MCF 10A (cell line): ENCODE measurements at regions not wholly inside any gene's neighbourhood (a gene's known extent, or its start where the extent isn't known, plus 50 kb on each side); places are given as distances from the start of the nearest gene placed in this dataset.
"Not testable (repeated sequence)": the region's sequence is repeated elsewhere in the genome, so short reads cannot be mapped to it uniquely, and the experiment has no call there.

Experiments used
- BruUV-seq: library from RNA; stranded (reverse); fragments of 400-500 nt; replicated peaks from 2 replicates; lab custom pipeline; 2021; lab: Mats Ljungman, UMichigan
- CTCF ChIA-PET: fragments of 300-600 bp; sonication (Branson Sonifier 250); formaldehyde crosslinking; extraction: SDS; loops from one replicate; lab custom pipeline; 2021; ENCODE audit warnings: antibody characterized with exemption, inconsistent platforms; lab: Yijun Ruan, JAX
- POLR2A ChIA-PET: fragments of 300-600, 350-650 bp; sonication (Branson Sonifier 250); formaldehyde crosslinking; extraction: SDS; loops from one replicate; lab custom pipeline; 2020; ENCODE audit warnings: antibody characterized with exemption, inconsistent platforms; lab: Yijun Ruan, JAX
- DNase-seq: peaks from one replicate; pipeline ENCODE4 v3.0.0-alpha.2; 2018; ENCODE audit not compliant: unreplicated experiment
- H3K27ac Mint-ChIP-seq: one replicate; pipeline ENCODE4 v1.8.0; 2022; ENCODE audit warnings: mild to moderate bottlenecking, low read depth, mixed read lengths; ENCODE audit not compliant: unreplicated experiment
- H3K27me3 Mint-ChIP-seq: one replicate; pipeline ENCODE4 v1.8.0; 2022; ENCODE audit warnings: mixed read lengths; ENCODE audit not compliant: insufficient read depth, unreplicated experiment
- H3K36me3 Mint-ChIP-seq: one replicate; pipeline ENCODE4 v1.8.0; 2022; ENCODE audit warnings: mild to moderate bottlenecking, moderate library complexity, mixed read lengths; ENCODE audit not compliant: insufficient read depth, unreplicated experiment
- H3K4me1 Mint-ChIP-seq: one replicate; pipeline ENCODE4 v1.8.0; 2022; ENCODE audit warnings: mixed read lengths; ENCODE audit not compliant: insufficient read depth, unreplicated experiment
- H3K4me3 Mint-ChIP-seq: one replicate; pipeline ENCODE4 v1.8.0; 2022; ENCODE audit warnings: mild to moderate bottlenecking, moderate library complexity, mixed read lengths; ENCODE audit not compliant: unreplicated experiment
- H3K9me3 Mint-ChIP-seq: one replicate; pipeline ENCODE4 v1.8.0; 2022; ENCODE audit warnings: mixed read lengths; ENCODE audit not compliant: unreplicated experiment
- intact Hi-C: fragments of 100-400 bp; cut with micrococcal nuclease; formaldehyde crosslinking; loops from 2 replicates; pipeline ENCODE4 v1.14.1; 2022
- TF ChIP-seq, protein P1 (sequence below): fragments of 200-600 bp; IDR thresholded peaks from one replicate; pipeline ENCODE4 v1.8.0; 2022; ENCODE audit warnings: antibody characterized with exemption, mild to moderate bottlenecking; ENCODE audit not compliant: unreplicated experiment

DNA sequence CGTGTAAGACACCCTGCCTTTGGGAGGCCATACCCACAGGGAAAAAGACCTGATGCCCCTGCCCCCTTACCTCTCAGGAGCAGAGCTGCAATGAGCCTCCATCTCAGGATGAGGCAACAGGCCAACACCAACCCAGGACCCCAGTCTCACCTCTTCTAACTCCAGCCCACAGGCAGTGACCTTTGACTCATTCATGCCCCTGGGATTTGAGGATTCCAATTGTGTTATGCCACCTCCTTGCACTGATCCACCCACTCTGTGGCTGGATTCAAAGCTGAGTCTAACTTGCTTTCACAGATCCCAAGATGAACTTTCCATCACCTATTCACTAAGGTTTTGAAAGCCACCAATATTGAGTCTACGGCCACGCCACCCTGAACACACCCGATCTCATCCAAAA lies 64.7 kb downstream of the MINAR1 start:
- Mint-ChIP-seq H3K9me3 (peaks cover 8% of the 10 kb centered on the region), H3K27me3 (peaks cover 10% of the 10 kb centered on the region), H3K4me3 (no peak overlapping the region), H3K4me1 (no peaks in the 10 kb centered on the region), H3K27ac (no peak overlapping the region), H3K36me3 (no peaks in the 10 kb centered on the region)
- intact Hi-C loops: no loop called here
- ChIA-PET POLR2A (no interaction called here), CTCF (no interaction called here)
- no peak for DNase-seq
- TF ChIP-seq, protein P1, sequence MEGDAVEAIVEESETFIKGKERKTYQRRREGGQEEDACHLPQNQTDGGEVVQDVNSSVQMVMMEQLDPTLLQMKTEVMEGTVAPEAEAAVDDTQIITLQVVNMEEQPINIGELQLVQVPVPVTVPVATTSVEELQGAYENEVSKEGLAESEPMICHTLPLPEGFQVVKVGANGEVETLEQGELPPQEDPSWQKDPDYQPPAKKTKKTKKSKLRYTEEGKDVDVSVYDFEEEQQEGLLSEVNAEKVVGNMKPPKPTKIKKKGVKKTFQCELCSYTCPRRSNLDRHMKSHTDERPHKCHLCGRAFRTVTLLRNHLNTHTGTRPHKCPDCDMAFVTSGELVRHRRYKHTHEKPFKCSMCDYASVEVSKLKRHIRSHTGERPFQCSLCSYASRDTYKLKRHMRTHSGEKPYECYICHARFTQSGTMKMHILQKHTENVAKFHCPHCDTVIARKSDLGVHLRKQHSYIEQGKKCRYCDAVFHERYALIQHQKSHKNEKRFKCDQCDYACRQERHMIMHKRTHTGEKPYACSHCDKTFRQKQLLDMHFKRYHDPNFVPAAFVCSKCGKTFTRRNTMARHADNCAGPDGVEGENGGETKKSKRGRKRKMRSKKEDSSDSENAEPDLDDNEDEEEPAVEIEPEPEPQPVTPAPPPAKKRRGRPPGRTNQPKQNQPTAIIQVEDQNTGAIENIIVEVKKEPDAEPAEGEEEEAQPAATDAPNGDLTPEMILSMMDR: no peak
- BruUV-seq: no TSS peak

DNA sequence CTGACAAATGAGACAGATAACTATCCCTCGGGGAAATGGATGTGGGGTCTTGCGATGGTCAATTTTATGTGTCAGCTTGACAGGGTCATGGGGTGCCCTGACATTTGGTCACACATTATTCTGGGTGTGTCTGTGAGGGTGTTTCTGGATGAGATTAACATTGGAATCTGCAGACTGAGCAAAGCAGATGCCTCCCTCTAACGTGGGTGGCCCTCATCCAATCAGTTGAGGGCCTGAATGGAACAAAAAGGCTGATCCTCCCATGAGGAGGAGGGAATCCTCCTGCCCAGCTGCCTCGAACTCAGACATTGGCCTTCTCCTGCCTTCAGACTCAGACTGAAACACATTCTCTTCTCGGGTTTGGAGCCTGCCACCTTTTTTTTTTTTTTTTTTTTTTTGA lies 69.0 kb downstream of the MINAR1 start:
- no peaks in the 10 kb centered on the region for H3K9me3 Mint-ChIP-seq
- ChIA-PET POLR2A (no interaction called here), CTCF (interaction anchor here (0.6 kb wide), 1 partner anchor 715 kb away, joined by 3 read pairs; no protein-coding TSS in a partner anchor)
- H3K4me1 Mint-ChIP-seq: no peaks in the 10 kb centered on the region
- no peak overlapping the region for H3K27ac Mint-ChIP-seq
- intact Hi-C loops: no loop called here
- H3K4me3 Mint-ChIP-seq: no peak overlapping the region
- no peaks in the 10 kb centered on the region for H3K36me3 Mint-ChIP-seq
- no peak for DNase-seq
- BruUV-seq: no TSS peak
- H3K27me3 Mint-ChIP-seq: no peaks in the 10 kb centered on the region
- TF ChIP-seq, protein P1: no peak

DNA sequence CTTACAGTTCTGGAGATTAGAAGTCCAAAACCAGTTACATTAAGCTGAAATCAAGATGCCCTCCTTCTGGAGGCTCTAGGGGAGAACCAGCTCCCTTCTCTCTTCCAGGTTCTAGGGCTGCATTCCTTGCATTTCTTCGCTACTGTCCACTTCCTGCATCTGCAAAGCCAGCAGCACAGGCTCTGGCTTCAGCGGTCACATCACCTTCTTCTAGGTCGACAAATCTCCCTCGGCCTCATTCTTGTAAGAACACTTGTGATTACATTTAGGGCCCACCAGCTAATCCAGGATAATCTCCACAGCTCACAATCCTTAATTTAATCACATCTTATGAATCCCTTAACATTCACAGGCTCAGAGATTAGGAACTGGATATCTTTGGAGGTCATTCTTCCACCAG lies 73.8 kb downstream of the MINAR1 start:
- TF ChIP-seq, protein P1: no peak
- H3K27ac Mint-ChIP-seq: no peak overlapping the region
- no peaks in the 10 kb centered on the region for H3K27me3 Mint-ChIP-seq
- no peaks in the 10 kb centered on the region for H3K4me1 Mint-ChIP-seq
- CTCF ChIA-PET: no interaction called here
- POLR2A ChIA-PET: no interaction called here
- H3K4me3 Mint-ChIP-seq: no peak overlapping the region
- BruUV-seq: no TSS peak
- intact Hi-C loops: no loop called here
- no peaks in the 10 kb centered on the region for H3K9me3 Mint-ChIP-seq
- DNase-seq: no peak
- no peaks in the 10 kb centered on the region for H3K36me3 Mint-ChIP-seq

DNA sequence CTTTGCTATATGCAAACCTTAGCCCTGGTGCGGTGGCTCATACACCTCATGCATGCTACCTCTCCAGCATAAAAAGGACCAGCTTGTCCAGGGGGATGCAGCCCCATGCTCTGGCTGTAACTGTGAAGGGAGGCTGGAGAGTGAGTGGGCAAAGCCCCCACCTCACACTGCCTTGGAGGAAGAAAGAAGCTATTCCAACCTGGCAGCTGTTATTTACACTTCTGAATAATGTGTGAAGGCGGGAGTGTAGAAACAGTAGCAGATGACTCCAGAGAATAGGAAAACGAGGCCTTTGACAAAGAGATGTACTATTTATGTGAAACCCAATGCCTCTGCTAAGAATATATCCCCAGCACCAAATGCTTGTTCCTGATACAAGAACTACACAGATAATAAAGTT lies 80.7 kb downstream of the MINAR1 start:
- BruUV-seq, POLR2A ChIA-PET: not testable (repeated sequence)
- CTCF ChIA-PET: interaction anchor here (0.6 kb wide), 1 partner anchor 841 kb away, joined by 3 read pairs; no protein-coding TSS in a partner anchor

DNA sequence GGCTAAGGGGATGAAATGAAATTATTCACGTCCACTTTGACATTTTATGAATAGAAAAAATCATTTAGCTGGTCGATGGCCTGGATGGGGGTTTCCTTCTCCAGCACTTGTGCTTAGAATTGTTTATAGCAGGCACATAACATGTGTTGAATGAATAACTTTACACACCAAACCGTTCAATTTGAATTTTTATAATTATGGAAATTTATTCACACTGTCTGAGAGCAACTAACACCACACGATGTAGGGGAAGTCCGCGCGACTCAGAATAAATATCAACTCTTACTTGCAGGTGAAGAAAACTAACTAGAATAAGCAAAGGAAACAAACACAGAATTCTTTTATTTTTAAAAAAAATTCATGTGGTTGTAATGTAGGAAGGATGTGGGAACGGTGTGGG lies 81.3 kb downstream of the MINAR1 start:
- ChIA-PET POLR2A (no interaction called here), CTCF (interaction anchor here (0.5 to 0.7 kb wide), 3 partner anchors 39 to 461 kb away, joined by 3 to 7 read pairs (median 3); no protein-coding TSS in a partner anchor)
- Mint-ChIP-seq H3K36me3 (no peaks in the 10 kb centered on the region), H3K4me3 (no peak overlapping the region), H3K27me3 (no peaks in the 10 kb centered on the region), H3K9me3 (no peaks in the 10 kb centered on the region), H3K27ac (no peak overlapping the region), H3K4me1 (no peaks in the 10 kb centered on the region)
- no TSS peak for BruUV-seq
- DNase-seq: no peak
- TF ChIP-seq, protein P1: no peak
- intact Hi-C loops: no loop called here

More for the DNA sequence above, 80.7 kb downstream of the MINAR1 start:
- H3K27ac Mint-ChIP-seq, H3K4me3 Mint-ChIP-seq, H3K27me3 Mint-ChIP-seq, intact Hi-C loops, H3K9me3 Mint-ChIP-seq, H3K36me3 Mint-ChIP-seq, DNase-seq, H3K4me1 Mint-ChIP-seq: not testable (repeated sequence)
